Smooth muscle cell (in vitro differentiated cells): ENCODE measurements at regions not wholly inside any gene's neighbourhood (a gene's known extent, or its start where the extent isn't known, plus 50 kb on each side); places are given as distances from the start of the nearest gene placed in this dataset.

Experiments used
- DNase-seq: peaks from one replicate; lab custom pipeline; 2025; ENCODE audit not compliant: unreplicated experiment; lab: John Stamatoyannopoulos, UW
- H2AFZ ChIP-seq: fragments of 200-600 bp; sonication (generic); 2 replicates; pipeline ENCODE4 v1.6.0; 2016; ENCODE audit warnings: antibody characterized with exemption, low read depth, mild to moderate bottlenecking
- H3F3A ChIP-seq: fragments of 200-600 bp; sonication (generic); 2 replicates; pipeline ENCODE4 v1.6.0; 2017; ENCODE audit warnings: antibody characterized with exemption, low read depth
- H3K27ac ChIP-seq: fragments of 200-600 bp; sonication (generic); 2 replicates; pipeline ENCODE4 v1.5.1; 2016; ENCODE audit warnings: low read depth, mild to moderate bottlenecking
- H3K27me3 ChIP-seq: fragments of 200-600 bp; sonication (generic); 2 replicates; pipeline ENCODE4 v1.6.1; 2016; ENCODE audit warnings: low read depth, mild to moderate bottlenecking
- H3K36me3 ChIP-seq: fragments of 200-600 bp; sonication (generic); 2 replicates; pipeline ENCODE4 v1.5.1; 2016; ENCODE audit warnings: low read depth
- H3K4me1 ChIP-seq: fragments of 200-600 bp; sonication (generic); 2 replicates; pipeline ENCODE4 v1.5.1; 2016; ENCODE audit warnings: low read depth
- H3K4me2 ChIP-seq: fragments of 200-600 bp; sonication (generic); 2 replicates; pipeline ENCODE4 v1.6.0; 2016; ENCODE audit warnings: mild to moderate bottlenecking
- H3K4me3 ChIP-seq: fragments of 200-600 bp; sonication (generic); 2 replicates; pipeline ENCODE4 v1.5.1; 2016; ENCODE audit warnings: mild to moderate bottlenecking
- H3K79me2 ChIP-seq: fragments of 200-600 bp; sonication (generic); 2 replicates; pipeline ENCODE4 v1.6.0; 2016; ENCODE audit warnings: low read depth, mild to moderate bottlenecking
- H3K9ac ChIP-seq: fragments of 200-600 bp; sonication (generic); 2 replicates; pipeline ENCODE4 v1.6.0; 2016; ENCODE audit warnings: low read depth
- H3K9me3 ChIP-seq: fragments of 200-600 bp; sonication (generic); replicated peaks from 2 replicates; pipeline ENCODE4 v1.5.1; 2016; ENCODE audit warnings: low read depth
- H4K20me1 ChIP-seq: fragments of 200-600 bp; sonication (generic); 2 replicates; pipeline ENCODE4 v1.6.0; 2016; ENCODE audit warnings: low read depth
- CTCF ChIP-seq: fragments of 200-600 bp; sonication (generic); IDR thresholded peaks from 2 replicates; pipeline ENCODE4 v1.5.1; 2017; ENCODE audit warnings: borderline replicate concordance, mild to moderate bottlenecking, antibody characterized with exemption; ENCODE audit not compliant: insufficient read depth, poor library complexity, severe bottlenecking
- WGBS: methylation state at CpG from one replicate; pipeline ENCODE4 v1.1.7; 2016; ENCODE audit warnings: low lambda C conversion rate; 5-methylcytosine and 5-hydroxymethylcytosine counted together

- Histone ChIP-seq H4K20me1 (no peaks in the 10 kb centered on the region), H3K9me3 (no peaks in the 10 kb centered on the region), H3K4me1 (peaks cover 9% of the 10 kb centered on the region), H3K27ac (no peak overlapping the region), H3K4me3 (no peak overlapping the region), H3K9ac (no peak overlapping the region), H3K36me3 (no peaks in the 10 kb centered on the region), H3F3A (no peaks in the 10 kb centered on the region), H3K27me3 (no peaks in the 10 kb centered on the region), H3K79me2 (no peaks in the 10 kb centered on the region), H2AFZ (no peak overlapping the region), H3K4me2 (peak overlapping the region; percentile 31)
- 25% methylated on average over 2 of the region's 2 CpGs for WGBS
- no peak for DNase-seq
- TF ChIP-seq CTCF, result no peak
These were observed 203.0 kb upstream of the VLDLR start for GRCh38 chr9:2418619-2419018.

GRCh38 chr9:2419347-2419746, 202.2 kb upstream of the VLDLR start:
- H4K20me1 ChIP-seq, result no peaks in the 10 kb centered on the region
- no peak overlapping the region for H2AFZ ChIP-seq
- H3K4me1 ChIP-seq, result peaks cover 9% of the 10 kb centered on the region
- no peak overlapping the region for H3K4me2 ChIP-seq
- WGBS, result 64% methylated on average over 2 of the region's 2 CpGs
- H3K9me3 ChIP-seq, result no peaks in the 10 kb centered on the region
- TF ChIP-seq CTCF, result no peak
- H3K36me3 ChIP-seq, result no peaks in the 10 kb centered on the region
- no peak overlapping the region for H3K27ac ChIP-seq
- no peak for DNase-seq
- H3F3A ChIP-seq, result no peaks in the 10 kb centered on the region
- no peak overlapping the region for H3K9ac ChIP-seq
- no peak overlapping the region for H3K4me3 ChIP-seq
- H3K27me3 ChIP-seq, result no peaks in the 10 kb centered on the region
- H3K79me2 ChIP-seq, result no peaks in the 10 kb centered on the region

- 92% methylated on average over 3 of the region's 3 CpGs for WGBS
- DNase-seq, result no peak
- no peak overlapping the region for H3K27ac ChIP-seq
- no peaks in the 10 kb centered on the region for H3F3A ChIP-seq
- no peak overlapping the region for H3K4me3 ChIP-seq
- H3K9ac ChIP-seq, result no peak overlapping the region
- H3K36me3 ChIP-seq, result no peaks in the 10 kb centered on the region
- no peak overlapping the region for H3K4me2 ChIP-seq
- H3K4me1 ChIP-seq, result peaks cover 9% of the 10 kb centered on the region
- H3K27me3 ChIP-seq, result no peaks in the 10 kb centered on the region
- no peak overlapping the region for H2AFZ ChIP-seq
- H3K9me3 ChIP-seq, result no peaks in the 10 kb centered on the region
- no peak for TF ChIP-seq CTCF
- no peaks in the 10 kb centered on the region for H3K79me2 ChIP-seq
- no peaks in the 10 kb centered on the region for H4K20me1 ChIP-seq
These were observed 201.0 kb upstream of the VLDLR start for GRCh38 chr9:2420543-2420942.

- Histone ChIP-seq H3K9me3 (no peaks in the 10 kb centered on the region), H4K20me1 (no peaks in the 10 kb centered on the region), H3K27ac (no peak overlapping the region), H3K79me2 (no peaks in the 10 kb centered on the region), H2AFZ (no peak overlapping the region), H3K4me1 (no peaks in the 10 kb centered on the region), H3K4me2 (no peak overlapping the region), H3K4me3 (no peak overlapping the region), H3K27me3 (no peaks in the 10 kb centered on the region), H3K9ac (no peak overlapping the region), H3F3A (no peaks in the 10 kb centered on the region), H3K36me3 (no peaks in the 10 kb centered on the region)
- no peak for TF ChIP-seq CTCF
- DNase-seq, result no peak
- 51% methylated on average over 2 of the region's 2 CpGs for WGBS
These were observed 197.0 kb upstream of the VLDLR start for GRCh38 chr9:2424619-2425033.
